Islet of Langerhans (tissue), 1 donor: ENCODE measurements at regions not wholly inside any gene's neighbourhood (a gene's known extent, or its start where the extent isn't known, plus 50 kb on each side); places are given as distances from the start of the nearest gene placed in this dataset.

Source experiments
- FAIRE-seq: peaks from one replicate; lab custom pipeline; 2011; peaks lifted over from hg19 to GRCh38; lab: Jason Lieb, UNC

DNA sequence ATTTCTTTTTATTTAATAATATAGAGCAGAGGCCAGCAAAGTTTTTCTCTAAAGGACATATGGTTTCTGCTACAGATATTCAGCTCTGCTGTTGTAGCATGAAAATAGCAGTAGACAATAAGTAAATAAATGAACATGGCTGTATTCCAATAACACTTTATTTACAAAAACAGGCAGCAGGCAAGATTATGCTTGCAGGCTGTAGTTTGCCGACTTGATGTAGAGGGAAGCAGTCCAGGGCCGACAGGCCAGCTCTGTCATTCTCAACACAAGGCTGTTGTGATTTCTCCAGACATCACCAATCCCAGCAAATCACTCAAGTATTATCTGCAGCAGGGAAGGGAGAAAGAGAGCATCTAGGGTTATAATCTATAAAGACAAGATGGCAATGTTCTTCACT is 1062.5 kb upstream of the PCDH9 start:
- no peak for FAIRE-seq

GRCh38 chr13:68291595-68291994 is 1061.5 kb upstream of the PCDH9 start:
- FAIRE-seq: no peak

GRCh38 chr13:68275758-68276157 is 1045.6 kb upstream of the PCDH9 start:
- no peak for FAIRE-seq

DNA sequence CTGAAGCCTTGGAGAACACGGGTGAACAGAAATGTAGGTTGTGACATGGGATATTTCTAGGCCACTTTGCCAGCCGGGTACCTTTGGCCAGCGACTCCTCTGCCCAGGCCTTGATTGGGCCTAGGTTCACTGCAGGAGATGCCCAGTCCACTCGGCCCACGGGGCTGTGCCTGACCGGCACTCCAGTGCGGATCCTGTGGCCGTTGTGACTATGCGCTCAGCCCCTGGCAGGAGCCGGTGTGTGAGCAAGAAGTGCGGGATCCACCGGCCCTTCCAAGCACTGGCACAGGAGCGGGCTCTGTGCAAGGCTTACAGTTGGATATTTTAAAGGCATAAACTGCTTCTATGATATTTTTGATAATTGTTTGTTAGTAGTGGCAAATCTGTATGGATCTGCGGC is 1042.5 kb upstream of the PCDH9 start:
- no peak for FAIRE-seq

- no peak for FAIRE-seq
These were observed 1034.6 kb upstream of the PCDH9 start for GRCh38 chr13:68264692-68265091.

DNA sequence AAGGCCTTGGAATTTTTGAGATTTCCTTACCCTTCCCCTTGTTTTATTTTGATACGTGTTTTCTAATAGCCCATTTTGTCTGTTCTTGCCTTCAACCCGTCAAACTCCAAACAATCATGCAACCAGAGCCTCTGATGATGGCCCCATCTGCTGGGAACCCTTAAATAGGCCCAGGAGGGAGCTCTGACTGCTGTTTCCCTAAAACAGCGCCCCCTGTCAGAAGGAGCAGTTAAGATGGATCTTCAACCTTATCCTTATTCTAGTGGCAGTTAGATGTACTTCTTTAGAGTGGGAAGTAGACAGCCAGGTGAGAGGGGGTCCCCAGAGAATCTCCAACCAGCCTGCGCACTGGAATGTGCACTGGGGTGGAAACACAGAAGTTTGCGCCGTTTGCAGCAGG is 1031.0 kb upstream of the PCDH9 start:
- no peak for FAIRE-seq

DNA sequence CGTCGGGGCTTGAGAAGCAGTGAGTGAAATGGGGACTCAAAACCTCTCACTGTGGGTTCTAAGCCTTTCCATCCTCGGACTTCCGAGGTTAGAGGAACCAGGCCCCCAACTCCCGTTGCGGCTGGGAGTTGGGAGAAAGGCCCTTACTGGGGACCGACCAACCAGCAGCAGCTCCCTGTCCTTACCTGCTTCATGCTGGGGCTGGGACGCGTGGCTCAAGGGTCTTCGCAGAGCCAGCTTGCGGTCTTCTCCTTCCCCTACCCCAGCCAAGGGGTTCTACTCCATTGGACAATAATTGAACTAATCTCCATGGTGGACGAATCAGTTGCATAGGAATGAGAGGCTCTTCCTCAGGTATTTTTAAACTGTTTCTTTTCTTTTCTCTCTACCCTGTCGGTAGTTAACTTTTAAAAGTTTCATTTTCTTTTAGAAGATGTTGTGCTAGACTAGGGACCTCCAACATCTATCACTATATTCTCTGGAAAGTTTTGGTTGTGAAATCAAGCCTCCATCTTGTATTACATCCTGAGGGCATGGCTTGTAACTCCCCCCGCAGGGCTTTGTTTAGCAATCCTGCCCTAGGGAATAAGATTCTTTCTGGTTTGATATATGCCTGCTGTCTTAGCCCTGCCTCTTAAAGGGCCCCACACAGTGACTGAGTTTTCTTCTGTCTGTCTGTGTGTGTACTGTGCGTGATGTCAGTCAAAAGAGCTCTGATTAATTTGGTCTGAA is 1027.1 kb upstream of the PCDH9 start:
- no peak for FAIRE-seq

DNA sequence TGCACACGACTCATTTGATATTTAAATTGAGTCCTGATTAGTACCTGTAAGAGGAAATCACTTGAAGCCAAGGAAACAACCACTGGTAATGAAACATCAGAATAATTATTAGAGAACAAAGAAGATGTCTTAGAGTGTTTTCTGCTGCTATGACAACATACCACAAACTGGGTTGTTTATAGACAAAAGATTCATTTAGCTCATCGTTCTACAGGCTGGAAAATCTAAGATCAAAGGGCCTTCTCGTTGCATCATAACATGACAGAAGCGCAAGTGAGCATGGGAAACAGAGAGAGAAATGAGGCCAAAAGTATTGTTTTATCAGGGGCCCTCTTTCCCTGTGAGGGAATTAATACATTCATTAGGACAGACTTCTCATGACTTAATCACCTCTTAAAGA is 1024.0 kb upstream of the PCDH9 start:
- FAIRE-seq: no peak

DNA sequence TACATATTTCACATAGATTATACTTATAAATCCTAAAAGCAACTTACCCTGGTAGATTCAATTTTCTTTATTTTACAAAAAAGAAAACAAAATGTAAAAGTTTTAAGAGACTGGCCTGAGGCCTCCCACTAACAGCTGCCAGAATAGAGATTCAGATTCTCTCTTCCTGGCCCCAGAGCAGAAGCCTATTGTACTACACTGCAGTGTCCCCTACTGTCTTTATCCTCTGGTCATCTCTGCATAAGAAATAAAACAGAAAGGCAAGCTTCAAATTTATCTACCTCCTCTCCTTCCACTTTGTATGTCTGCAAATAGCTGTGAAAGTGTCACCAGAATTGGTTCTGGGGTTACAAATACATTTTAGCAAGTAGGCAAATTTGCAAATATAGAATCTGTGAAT is 1004.1 kb upstream of the PCDH9 start:
- FAIRE-seq: no peak

DNA sequence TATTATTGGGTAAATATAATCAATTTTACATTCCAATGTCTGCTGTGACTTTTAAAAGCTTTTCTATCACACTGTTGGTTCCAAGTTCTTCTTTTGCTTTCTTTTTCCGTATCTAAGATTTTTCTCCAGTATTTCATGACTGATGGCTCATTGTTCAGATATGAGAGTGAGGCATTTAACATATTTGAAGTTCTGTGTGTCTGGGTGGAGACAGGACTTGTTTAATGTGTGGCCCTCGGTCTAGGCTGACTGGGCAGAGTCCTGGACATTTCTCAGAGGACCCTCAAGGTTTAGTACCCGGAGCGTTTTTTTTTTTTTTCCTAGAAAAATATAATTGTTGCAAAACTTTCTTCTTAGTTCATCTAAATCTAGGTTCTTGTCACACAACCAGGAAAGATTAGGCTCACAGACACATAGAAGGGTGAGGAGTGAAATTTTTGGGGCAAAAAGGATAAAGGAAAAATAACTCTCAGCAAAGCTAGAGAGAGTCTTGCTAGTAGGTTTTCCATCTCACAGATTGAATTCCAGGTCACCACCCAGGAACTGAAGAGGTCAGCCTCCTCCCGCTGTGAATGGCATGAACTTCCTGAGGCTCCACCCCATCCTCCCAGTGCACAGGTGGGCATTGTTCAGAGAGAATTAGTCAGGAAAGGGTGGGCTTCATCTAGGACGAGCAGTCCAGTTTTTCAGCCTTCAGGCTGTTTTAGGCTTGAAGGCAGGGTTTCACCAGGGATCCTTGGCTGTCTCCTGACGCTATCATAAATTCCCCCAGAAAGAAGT is 1002.4 kb upstream of the PCDH9 start:
- FAIRE-seq: no peak

- FAIRE-seq: no peak
These were observed 984.7 kb upstream of the PCDH9 start for GRCh38 chr13:68214691-68215415.

DNA sequence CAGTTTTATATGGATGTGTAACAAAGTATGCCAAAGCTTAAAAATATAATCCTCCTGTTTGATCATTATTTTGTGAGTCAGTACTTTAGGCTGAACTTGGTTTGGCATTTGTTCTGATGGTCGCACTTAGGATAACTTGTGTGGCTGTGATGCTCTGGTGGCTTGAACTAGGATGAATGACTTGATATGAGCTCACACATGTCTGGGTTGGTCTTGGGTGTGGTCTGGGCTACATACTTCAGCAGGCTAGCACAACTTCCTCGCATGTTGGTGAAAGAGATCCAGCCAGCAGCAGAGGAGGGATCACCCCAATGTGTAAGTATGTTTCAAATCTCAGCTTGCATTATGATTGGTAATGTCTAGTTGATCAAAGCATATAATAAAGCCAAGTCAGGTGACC is 969.1 kb upstream of the PCDH9 start:
- FAIRE-seq: no peak

DNA sequence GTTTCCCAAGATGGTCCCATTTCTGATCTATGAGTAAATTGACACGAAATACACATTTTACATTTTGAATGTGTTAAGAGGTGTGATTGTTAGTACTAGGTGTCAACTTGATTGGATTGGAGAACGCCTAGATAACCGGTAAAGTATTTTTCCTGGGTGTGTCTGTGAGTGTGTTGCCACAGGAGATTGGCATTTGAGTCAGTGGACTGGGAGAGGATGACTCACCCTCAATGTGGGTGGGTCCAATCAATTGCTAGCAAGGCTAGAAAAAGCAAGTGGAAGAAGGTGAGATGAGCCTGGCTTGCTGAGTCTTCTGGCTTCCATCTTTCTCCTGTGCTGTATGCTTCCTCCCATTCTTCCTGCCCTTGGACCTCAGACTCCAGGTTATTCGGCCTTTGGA is 960.7 kb upstream of the PCDH9 start:
- no peak for FAIRE-seq

- no peak for FAIRE-seq
These were observed 955.5 kb upstream of the PCDH9 start for GRCh38 chr13:68185444-68186141.

DNA sequence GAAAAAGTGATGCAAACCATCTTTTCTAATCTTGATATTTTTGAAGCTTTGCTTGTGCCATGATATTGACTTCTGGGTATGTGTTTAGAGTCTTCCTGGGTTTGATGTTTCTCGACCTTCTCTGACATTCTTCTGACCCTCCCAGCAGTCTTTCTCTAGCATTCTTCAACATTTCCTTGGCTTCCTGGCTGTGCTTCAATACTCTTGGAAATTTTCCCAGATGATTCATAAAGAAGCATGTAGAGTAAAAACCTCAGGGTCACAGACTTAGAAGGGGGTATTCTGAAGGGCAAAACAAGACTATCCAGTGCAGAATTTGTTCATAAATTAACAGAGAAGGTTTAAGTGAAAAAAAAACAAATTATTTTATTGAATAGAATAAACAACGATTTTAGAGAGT is 946.3 kb upstream of the PCDH9 start:
- no peak for FAIRE-seq

DNA sequence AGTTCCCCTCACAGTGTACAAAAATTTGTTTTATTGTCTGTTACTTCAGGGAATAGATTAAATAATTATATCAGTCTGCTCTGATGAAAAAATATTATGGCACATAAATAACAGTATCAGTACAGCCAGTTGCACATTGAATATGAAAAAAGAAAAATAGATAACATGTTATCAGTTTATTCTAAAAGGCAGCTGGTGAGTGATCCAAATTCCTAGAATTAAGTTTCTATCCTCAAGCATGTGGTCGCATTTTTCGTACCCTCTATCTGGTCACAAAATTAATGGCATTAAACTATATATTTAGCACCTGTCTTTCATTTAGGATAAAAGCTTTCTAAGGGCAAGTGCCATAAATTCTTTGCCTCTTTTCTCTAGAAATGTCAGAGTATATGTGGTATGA is 944.8 kb upstream of the PCDH9 start:
- FAIRE-seq: no peak

DNA sequence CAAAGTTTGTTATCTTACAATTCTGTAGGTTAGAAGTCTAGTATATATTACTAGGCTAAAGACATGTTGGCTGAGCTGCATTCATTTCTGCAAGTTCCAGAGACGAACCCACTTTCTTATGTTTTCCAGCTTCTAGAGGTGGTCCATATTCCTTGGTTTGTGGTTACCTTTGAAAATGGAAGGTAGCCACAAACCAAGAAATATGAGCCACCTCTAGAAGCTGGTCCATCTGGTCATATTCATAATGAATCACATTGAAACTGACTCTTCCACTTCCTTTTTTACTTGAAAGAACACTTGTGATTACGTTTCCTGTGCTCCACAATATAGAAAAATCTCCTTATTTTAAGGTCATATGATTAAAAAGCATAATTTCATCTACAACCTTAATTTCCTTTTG is 943.0 kb upstream of the PCDH9 start:
- FAIRE-seq: no peak

GRCh38 chr13:68170961-68171360 is 940.8 kb upstream of the PCDH9 start:
- FAIRE-seq: no peak

GRCh38 chr13:68168448-68168847 is 938.3 kb upstream of the PCDH9 start:
- FAIRE-seq: no peak

- FAIRE-seq: no peak
These were observed 930.3 kb upstream of the PCDH9 start for GRCh38 chr13:68160466-68160865.

- FAIRE-seq: no peak
These were observed 922.3 kb upstream of the PCDH9 start for GRCh38 chr13:68152414-68152813.

- FAIRE-seq: no peak
These were observed 915.7 kb upstream of the PCDH9 start for GRCh38 chr13:68145852-68146251.
